ENCODE measurements at regions not wholly inside any gene's neighbourhood (a gene's known extent, or its start where the extent isn't known, plus 50 kb on each side); places are given as distances from the start of the nearest gene placed in this dataset.

- TF ChIP-seq CTCF (IDR thresholded peaks at IDR 0.05) (no peak), POLR2A (IDR thresholded peaks at IDR 0.05) (no peak), POLR2AphosphoS5 (IDR thresholded peaks at IDR 0.05) (no peak), EP300 (IDR thresholded peaks at IDR 0.05) (no peak)
Measured at GRCh38 chr2:155151945-155152344, 453.4 kb downstream of the KCNJ3 start.
